ENCODE measurements at regions not wholly inside any gene's neighbourhood (a gene's known extent, or its start where the extent isn't known, plus 50 kb on each side); places are given as distances from the start of the nearest gene placed in this dataset.

GRCh38 chr18:72470391-72470790, 73.8 kb downstream of the CBLN2 start:
- FAIRE-seq: no peak

DNA sequence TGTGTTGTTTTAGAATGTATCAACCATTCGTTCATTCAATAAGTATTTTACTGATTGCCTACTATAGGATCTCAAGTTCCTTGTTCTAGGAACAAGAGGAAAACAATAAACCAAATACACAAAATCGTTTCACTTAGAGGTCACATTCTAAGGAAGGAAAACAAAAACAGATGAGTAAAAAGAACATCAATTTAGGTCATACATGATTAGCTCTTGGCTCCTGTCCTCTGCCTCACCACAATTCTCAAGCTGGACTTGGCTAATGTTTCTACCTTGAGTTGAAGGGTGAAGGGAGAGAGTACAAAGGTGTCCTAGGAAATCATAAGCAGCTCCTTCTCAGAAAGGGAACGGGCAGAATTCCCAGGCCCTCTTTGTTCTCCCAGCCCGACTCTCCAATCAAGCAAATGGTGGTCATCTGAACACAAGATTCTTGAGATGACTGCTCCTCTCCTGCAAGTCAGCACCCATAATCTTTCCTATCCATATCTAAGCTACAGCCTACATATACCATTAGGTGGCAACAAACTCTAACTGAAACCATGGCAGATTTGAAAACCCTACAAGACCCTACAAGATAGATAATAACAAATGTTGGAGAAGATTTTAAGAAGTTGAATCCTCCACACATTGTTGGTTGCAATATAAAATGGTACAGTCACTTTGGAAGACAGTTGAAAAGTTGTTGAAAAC, 76.0 kb downstream of the CBLN2 start:
- no peak for FAIRE-seq

DNA sequence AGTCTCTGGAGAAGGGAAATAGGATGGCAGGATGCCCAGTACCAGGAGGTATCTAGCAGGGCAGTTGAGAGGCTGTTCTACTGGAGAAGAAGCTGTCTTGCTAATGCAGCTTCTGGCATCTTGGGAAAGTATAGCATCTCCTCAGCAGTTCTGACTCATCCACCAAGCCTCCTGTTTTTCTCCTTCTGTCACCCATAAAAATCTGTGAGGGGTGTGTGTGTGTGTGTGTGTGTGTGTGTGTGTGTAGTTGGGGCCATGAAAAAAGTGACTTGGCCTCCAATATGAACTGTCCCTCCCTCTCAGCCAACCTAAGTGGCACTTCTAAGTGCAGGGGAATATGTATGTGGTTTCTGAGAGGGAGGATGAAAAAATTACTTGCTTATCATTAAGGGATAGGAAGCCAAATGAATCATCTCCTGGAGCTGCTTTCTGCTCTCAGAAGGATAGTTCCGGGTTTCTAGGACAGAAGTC, 83.9 kb downstream of the CBLN2 start:
- no peak for FAIRE-seq

DNA sequence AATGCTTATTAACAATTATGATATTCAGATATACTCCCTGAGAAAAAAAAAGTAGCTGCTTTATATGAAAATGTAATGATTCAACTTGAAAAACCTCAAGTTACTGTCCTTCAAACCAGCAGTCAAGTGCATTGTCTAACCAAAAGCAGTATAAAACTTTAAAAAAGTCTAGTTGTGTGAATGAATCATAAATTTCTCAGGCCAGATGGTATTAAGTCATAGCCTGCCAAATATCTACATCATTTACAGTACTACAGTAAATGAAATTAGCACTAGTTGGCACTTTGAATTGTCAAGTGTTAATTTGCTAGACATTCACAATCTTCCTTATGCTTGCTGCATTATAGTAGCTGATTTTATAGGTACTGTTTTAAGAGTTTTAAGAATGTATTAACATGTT, 85.9 kb downstream of the CBLN2 start:
- no peak for FAIRE-seq

DNA sequence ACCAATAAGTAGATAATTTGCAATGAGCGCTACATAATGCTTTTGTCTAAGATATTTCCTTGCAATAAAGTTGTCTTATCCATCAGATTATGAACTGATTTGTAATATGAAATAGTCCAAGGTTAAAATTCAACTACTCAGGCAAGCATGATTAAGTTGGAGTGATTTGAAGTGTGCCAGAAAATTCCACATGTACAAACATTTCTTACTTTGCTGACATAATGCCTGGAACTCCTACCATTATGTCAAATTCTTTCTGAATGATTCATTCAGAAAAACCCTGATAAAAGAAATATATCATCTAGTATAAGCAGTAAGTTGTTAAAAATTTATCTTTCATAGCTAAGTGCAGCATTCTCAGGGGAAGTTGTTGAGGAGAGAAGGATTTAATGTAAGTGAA, 87.3 kb downstream of the CBLN2 start:
- FAIRE-seq: no peak

GRCh38 chr18:72452328-72452727, 91.8 kb downstream of the CBLN2 start:
- FAIRE-seq: no peak

DNA sequence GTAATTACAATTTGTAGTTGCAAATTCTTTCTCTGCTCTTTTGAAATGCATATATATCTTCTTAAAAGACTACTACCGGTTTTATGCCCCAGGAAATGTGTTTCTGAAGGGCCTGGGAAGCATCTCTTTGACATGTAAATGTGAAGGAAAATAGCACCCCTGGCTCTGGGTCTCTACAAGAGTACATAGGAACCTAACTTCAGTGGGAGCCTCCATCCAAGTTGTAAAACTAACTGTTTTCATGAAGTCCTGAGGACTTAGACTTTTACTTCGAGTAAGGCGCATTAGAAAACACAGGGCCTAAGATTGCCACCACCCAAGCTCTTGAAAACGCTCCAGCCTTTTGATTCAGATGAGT, 99.4 kb downstream of the CBLN2 start:
- FAIRE-seq: no peak

DNA sequence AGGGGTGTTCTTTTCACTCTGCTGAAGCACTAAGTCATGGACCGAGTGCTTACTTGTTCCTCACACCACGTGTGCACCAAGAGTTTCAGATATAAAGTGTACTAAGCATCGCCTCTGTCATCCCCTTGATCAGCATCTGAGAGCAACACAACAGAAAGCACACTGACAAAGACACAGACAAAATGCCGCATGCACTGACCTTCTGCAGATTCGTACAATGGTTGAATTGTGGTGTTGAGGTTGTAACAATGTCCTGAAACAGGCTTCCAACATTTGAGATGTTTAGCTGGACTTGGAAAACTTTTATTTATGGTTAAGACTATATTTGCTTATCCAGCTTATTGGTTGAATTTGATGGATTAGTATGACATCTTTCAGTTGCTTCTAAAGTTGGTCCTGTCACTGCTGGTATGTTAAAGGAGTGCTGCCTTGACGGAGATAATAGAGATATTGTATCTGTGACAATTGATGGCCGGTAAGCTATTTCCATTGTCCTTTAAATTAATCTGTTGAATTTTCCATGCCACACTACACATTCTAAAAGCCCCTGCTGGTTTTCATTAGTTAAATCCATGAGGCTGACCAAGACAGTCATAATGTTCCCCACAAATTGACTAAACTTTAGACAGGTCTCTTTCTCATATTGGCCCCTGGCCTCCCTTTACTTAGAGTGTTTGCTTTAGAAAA, 99.9 kb downstream of the CBLN2 start:
- no peak for FAIRE-seq

DNA sequence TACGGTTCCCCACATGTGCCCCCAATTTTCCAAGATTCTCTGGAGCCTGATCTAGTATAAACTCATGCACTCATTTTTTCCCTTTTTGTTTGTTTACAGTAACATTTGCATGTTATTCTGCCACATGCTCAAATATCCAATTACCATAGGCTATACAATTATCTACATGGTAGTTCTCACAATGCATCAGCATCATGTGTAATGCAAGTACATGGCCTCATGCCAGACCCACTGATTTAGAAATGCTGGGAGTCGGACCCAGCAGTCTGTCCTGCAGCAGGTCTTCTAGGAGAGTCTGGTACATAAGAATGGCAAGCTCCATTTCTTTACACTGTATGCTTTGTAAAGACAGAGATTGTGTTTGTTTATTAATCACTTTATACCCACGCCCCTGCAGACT, 107.7 kb downstream of the CBLN2 start:
- FAIRE-seq: no peak

- no peak for FAIRE-seq
Measured at GRCh38 chr18:72433756-72434155, 110.4 kb downstream of the CBLN2 start.

GRCh38 chr18:72427721-72428120, 116.4 kb downstream of the CBLN2 start:
- no peak for FAIRE-seq

- FAIRE-seq: no peak
Measured at GRCh38 chr18:72419914-72420313, 124.2 kb downstream of the CBLN2 start.

DNA sequence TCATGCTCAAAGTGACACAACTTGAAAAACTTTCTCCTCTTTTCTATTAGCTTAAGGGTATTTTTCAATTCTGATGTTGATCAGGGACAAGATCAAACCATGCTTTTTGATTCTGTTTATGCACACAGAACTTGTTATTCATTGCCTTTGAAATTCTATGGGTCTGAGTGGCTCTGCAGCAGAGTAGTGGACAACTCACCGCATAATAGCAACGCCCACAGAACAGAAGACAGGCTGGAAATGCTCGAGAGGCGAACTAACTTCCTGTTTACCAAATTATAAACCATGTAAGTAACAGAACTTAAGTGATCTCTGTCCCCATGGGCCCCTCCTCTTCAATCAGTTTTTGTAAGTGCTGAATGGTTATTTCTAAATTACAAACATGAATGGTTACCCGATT, 131.2 kb downstream of the CBLN2 start:
- no peak for FAIRE-seq

GRCh38 chr18:72411261-72411660, 132.9 kb downstream of the CBLN2 start:
- FAIRE-seq: no peak

GRCh38 chr18:72410399-72410798, 133.7 kb downstream of the CBLN2 start:
- no peak for FAIRE-seq

DNA sequence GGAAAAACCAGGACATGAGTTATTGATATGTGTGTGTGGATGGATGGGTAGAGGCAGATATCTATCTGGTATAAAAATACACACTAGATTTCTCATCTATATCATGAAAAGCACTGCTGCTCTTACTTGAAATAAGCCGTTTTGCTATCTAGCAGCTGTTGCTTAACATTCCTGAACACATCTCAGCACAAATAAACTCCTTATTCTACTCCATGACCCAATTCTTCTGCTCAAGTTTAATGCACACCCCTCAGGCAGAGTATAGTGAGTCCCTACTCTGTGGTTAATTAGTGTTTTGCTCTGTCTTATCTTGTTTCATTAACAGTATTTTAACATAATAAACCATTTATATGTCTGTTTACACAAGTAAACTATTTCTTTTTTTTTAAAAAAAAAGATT, 134.2 kb downstream of the CBLN2 start:
- FAIRE-seq: no peak

DNA sequence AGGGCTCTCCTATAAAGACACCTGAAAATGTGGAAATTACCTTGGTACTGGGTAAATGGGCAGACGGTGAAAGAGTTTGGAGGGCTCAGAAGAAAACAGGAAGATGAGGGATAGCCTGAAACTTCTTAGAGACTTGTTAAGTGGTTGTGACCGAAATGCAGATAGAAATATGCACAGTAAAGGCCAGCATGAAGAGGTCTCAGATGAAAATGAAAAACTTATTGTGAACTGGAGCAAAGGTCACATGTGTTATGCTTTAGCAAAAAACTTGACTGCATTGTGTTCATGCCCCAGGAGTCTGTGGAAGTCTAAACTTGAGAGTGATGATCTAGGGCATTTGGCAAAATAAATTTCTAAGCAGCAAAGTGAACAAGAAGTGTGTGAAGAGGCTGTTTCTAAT, 137.1 kb downstream of the CBLN2 start:
- no peak for FAIRE-seq

DNA sequence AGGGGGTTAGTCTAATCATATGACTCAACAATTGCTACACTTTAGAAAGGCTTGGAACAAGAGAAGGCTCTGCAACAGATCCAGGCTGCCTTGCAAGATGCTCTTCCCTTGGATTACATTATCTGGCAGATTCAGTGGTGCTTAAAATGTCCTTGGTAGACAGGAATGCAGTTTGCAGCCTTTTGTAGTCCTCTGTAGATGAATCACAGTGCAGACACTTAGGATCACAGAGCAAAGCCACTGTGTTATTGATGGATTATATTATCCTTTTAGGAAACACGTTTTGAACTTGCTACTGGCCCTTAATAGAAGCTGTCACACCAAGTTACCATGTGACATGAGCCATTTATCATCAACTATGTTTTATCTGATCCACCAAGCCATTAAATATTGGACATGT, 152.2 kb downstream of the CBLN2 start:
- no peak for FAIRE-seq

- no peak for FAIRE-seq
Measured at GRCh38 chr18:72391427-72391826, 152.7 kb downstream of the CBLN2 start.

DNA sequence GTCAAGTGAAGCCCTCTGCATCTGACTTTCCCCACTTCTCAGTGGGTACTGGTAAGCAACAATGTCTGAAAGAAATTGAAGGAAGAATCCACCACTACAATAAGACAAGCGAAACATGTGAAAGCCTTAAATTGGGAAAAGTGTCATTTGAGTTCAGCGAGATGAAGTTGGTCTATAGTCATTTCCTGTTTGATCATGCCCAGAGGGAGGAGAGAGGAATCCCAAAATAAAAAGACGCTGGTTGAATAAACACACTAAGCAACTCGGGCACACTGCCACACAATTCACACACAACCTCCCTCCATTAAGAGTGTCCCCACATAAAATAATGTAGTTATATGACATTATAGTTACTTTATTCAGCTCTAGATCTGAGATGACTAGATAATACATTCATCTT, 166.1 kb downstream of the CBLN2 start:
- no peak for FAIRE-seq

GRCh38 chr18:72376256-72376655, 167.9 kb downstream of the CBLN2 start:
- no peak for FAIRE-seq

DNA sequence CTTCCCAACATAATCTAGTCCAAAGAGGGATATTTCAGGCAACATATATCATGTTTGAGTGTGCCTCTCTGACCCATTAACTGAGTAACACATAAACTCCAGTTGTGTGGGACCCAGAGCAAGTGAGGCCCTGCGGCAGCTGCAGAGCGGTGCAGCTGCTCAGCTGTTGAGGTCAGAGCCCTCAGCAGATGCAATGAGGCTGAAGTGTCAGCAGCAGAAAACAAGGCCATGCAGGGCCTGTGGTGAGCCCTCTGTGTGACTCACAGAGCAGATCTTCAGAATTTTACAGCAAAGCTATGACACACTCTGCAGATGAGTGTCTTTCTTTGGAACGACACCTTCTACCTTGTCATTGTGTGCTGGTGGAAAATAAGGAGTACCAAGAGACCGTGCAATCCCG, 168.5 kb downstream of the CBLN2 start:
- no peak for FAIRE-seq

DNA sequence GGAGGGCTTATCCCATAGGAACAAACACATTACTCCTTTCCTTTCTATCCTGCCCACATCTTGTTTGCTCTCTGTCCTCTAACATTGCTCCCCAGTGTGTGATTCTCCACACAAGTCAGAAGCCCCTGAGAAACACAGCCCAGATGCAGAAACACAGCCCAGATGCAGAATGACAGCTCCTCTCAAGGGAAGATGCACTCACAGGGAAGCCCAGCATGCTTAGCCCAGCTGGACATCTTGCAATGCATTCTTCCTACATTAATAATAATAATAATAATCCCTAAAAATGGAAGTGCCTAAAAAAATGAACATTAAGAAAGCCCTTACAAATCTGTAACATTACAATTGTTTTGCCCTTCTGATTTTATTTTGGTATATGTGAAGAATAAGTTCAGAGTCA, 172.1 kb downstream of the CBLN2 start:
- FAIRE-seq: no peak

DNA sequence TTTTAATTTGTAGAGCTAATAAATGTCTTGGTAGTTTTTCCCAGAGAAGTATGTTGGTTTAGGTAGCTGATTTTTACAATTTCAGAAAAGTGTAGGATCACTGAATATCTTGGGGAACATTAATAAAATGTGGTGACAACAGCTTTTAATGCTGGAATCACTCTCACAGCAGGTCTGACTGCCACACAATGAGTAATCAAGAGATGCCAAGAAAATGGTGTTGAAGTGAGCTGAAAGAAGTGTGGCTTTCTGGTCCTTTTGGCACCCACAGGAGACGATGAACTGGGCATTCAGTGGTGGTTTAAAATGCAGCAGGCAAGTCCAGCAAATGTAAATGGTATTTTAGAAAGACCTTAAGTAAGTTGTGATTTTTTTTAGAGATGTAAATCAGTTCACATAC, 175.8 kb downstream of the CBLN2 start:
- FAIRE-seq: no peak

DNA sequence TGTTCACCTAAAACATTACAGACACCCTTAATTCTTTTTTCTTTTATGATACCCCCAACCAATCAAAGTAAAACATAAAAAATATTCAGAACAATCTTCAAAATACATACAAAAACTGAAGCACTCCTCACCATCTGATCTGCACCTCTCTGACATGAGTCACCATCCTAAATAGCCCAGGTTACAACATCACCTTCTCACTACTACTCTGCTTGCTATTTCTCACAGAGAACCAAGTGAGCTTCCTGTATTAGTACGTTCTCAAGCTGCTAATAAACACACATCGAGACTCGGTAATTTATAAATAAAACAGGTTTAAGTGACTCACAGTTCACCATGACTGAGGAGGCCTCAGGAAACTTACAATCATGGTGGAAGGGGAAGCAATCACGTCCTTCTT, 183.5 kb downstream of the CBLN2 start:
- FAIRE-seq: no peak
